Adrenal gland (tissue), 5 donors: ENCODE measurements at regions not wholly inside any gene's neighbourhood (a gene's known extent, or its start where the extent isn't known, plus 50 kb on each side); places are given as distances from the start of the nearest gene placed in this dataset.

ENCODE experiments used
- CTCF ChIP-seq, 6 experiments: fragments of 450-650 bp in 4 of 6; fragments of 200-600 bp in 2 of 6; sonication (generic) in 1 of 6; IDR thresholded peaks; 1 replicate in 5 of 6; 2 replicates in 1 of 6; pipeline versions ENCODE4 v1.5.1 to v1.8.0; 2016 to 2021; ENCODE audit warnings: antibody characterized with exemption in 6 of 6, mild to moderate bottlenecking in 2 of 6, moderate library complexity in 1 of 6
- POLR2A ChIP-seq, 2 donors: fragments of 450-650 bp; IDR thresholded peaks; one replicate each; pipeline ENCODE4 v1.6.1; 2017; ENCODE audit warnings: antibody characterized with exemption in 2 of 2, mild to moderate bottlenecking in 2 of 2, moderate library complexity in 1 of 2
- donor health status: DM: no; HTN: no; CAD: no.

GRCh38 chr5:135194573-135195269 is 160.7 kb upstream of the PITX1 start:
- TF ChIP-seq CTCF (IDR thresholded peaks at IDR 0.05) (no peak), POLR2A (IDR thresholded peaks at IDR 0.05) (no peak)
